Activated T-cell treated with anti-CD3 and anti-CD28 coated beads, Interleukin-2, amount 50 U/mL, for 72 hours (primary cell): ENCODE measurements at regions not wholly inside any gene's neighbourhood (a gene's known extent, or its start where the extent isn't known, plus 50 kb on each side); places are given as distances from the start of the nearest gene placed in this dataset.
"Not testable (repeated sequence)": the region's sequence is repeated elsewhere in the genome, so short reads cannot be mapped to it uniquely, and the experiment has no call there.

Experiments used
- ATAC-seq, 2 donors: fragments of 150-1000 bp; cut with Tn5 transposase; replicated peaks in 1 of 2; 2 replicates each; pipeline ENCODE4 v1.10.0; 2021; ENCODE audit warnings: moderate library complexity in 2 of 2, mild to moderate bottlenecking in 1 of 2
- DNase-seq, 2 donors: peaks; one replicate each; pipeline ENCODE4 v3.0.0; 2021 to 2022; ENCODE audit warnings: mixed read lengths in 1 of 2
- H3K27ac Mint-ChIP-seq: one replicate; pipeline ENCODE4 v1.8.0; 2022; ENCODE audit warnings: mild to moderate bottlenecking, moderate library complexity, mixed read lengths
- H3K27me3 Mint-ChIP-seq: one replicate; pipeline ENCODE4 v1.8.0; 2022; ENCODE audit warnings: low read depth, mixed read lengths
- H3K36me3 Mint-ChIP-seq, 2 donors: one replicate each; pipeline ENCODE4 v1.8.0; 2022; ENCODE audit warnings: mixed read lengths in 2 of 2, mild to moderate bottlenecking in 1 of 2; ENCODE audit not compliant: insufficient read depth in 2 of 2
- H3K4me1 Mint-ChIP-seq: one replicate; pipeline ENCODE4 v1.8.0; 2022; ENCODE audit warnings: low read depth, mixed read lengths
- H3K4me3 Mint-ChIP-seq, 2 donors: one replicate each; pipeline ENCODE4 v1.8.0; 2022; ENCODE audit warnings: mild to moderate bottlenecking in 2 of 2, mixed read lengths in 2 of 2, moderate library complexity in 2 of 2
- H3K9me3 Mint-ChIP-seq, 2 donors: one replicate each; pipeline ENCODE4 v1.8.0; 2022; ENCODE audit warnings: mixed read lengths in 2 of 2

GRCh38 chr4:177494791-177495190 lies 52.6 kb upstream of the AGA start:
- DNase-seq: no peak
- Mint-ChIP-seq H3K4me3 (no peak overlapping the region), H3K4me1 (peaks cover 6% of the 10 kb centered on the region), H3K27ac (no peak overlapping the region), H3K9me3 (no peaks in the 10 kb centered on the region), H3K36me3 (no peaks in the 10 kb centered on the region), H3K27me3 (no peaks in the 10 kb centered on the region)
- ATAC-seq: no peak

DNA sequence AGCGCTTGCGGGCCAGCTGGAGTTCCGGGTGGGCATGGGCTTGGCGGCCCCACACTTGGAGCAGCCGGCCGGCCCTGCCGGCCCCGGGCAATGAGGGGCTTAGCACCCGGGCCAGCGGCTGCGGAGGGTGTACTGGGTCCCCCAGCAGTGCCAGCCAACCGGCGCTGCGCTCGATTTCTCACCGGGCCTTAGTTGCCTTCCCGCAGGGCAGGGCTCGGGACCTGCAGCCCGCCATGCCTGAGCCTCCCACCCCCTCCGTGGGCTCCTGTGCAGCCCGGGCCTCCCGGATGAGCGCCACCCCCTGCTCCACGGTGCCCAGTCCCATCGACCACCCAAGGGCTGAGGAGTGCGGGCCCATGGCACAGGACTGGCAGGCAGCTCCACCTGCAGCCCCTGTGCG lies 53.4 kb upstream of the AGA start:
- not testable (repeated sequence) for H3K9me3 Mint-ChIP-seq, H3K4me1 Mint-ChIP-seq, H3K27ac Mint-ChIP-seq, DNase-seq, ATAC-seq, H3K27me3 Mint-ChIP-seq, H3K4me3 Mint-ChIP-seq, H3K36me3 Mint-ChIP-seq

- no peak overlapping the region for H3K4me3 Mint-ChIP-seq
- peaks cover 2 to 3% of the 10 kb centered on the region in 2 donors for H3K9me3 Mint-ChIP-seq
- H3K27ac Mint-ChIP-seq: no peak overlapping the region
- H3K36me3 Mint-ChIP-seq: no peaks in the 10 kb centered on the region
- DNase-seq (no peak), ATAC-seq (no peak)
- H3K27me3 Mint-ChIP-seq: no peaks in the 10 kb centered on the region
- H3K4me1 Mint-ChIP-seq: peaks cover 24% of the 10 kb centered on the region
Observed at GRCh38 chr4:177499537-177499936, 57.3 kb upstream of the AGA start.

- Mint-ChIP-seq H3K4me1 (peaks cover 32% of the 10 kb centered on the region), H3K4me3 (no peak overlapping the region), H3K9me3 (peaks cover 2 to 3% of the 10 kb centered on the region in 2 donors), H3K36me3 (no peaks in the 10 kb centered on the region), H3K27me3 (no peaks in the 10 kb centered on the region), H3K27ac (no peak overlapping the region)
- ATAC-seq (no peak), DNase-seq (no peak)
Observed at GRCh38 chr4:177505171-177505615, 63.0 kb upstream of the AGA start.

GRCh38 chr4:177508662-177509061 lies 66.4 kb upstream of the AGA start:
- Mint-ChIP-seq H3K4me3 (no peak overlapping the region), H3K27me3 (no peaks in the 10 kb centered on the region), H3K4me1 (peaks cover 17% of the 10 kb centered on the region), H3K9me3 (no peaks in the 10 kb centered on the region), H3K27ac (no peak overlapping the region), H3K36me3 (no peaks in the 10 kb centered on the region)
- ATAC-seq (no peak), DNase-seq (no peak)

DNA sequence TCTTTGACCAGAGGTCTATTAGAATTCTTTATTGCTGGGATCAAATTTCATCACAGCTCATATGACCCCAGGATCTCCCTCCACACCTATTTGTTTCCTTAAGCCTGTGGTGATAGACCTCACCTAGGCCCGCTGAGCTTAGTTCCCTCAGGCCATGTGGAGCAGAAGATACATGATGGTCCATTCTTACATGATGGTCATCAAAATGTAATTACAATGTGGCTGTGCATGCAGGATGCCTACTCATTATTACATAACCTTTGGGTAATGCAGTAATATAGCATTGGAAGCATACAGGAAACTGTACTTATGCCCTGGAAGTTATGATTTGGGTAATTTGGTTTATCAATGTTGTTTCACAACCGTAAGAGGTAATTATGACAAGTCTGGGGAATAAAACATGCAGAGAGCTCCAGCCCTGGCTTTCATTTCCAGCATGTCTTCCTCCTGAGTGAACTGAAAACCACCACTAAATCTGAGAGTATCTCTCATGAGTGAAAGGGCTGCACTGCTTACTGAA lies 67.0 kb upstream of the AGA start:
- no peak for DNase-seq
- peaks cover 11% of the 10 kb centered on the region for H3K4me1 Mint-ChIP-seq
- H3K36me3 Mint-ChIP-seq: no peaks in the 10 kb centered on the region
- no peak overlapping the region for H3K4me3 Mint-ChIP-seq
- no peaks in the 10 kb centered on the region for H3K9me3 Mint-ChIP-seq
- no peak overlapping the region for H3K27ac Mint-ChIP-seq
- ATAC-seq: peak in 1 of 2 donors; percentile 47
- H3K27me3 Mint-ChIP-seq: no peaks in the 10 kb centered on the region

- H3K27me3 Mint-ChIP-seq: no peaks in the 10 kb centered on the region
- H3K4me3 Mint-ChIP-seq: no peak overlapping the region
- no peaks in the 10 kb centered on the region for H3K36me3 Mint-ChIP-seq
- no peaks in the 10 kb centered on the region for H3K4me1 Mint-ChIP-seq
- no peak overlapping the region for H3K27ac Mint-ChIP-seq
- H3K9me3 Mint-ChIP-seq: no peaks in the 10 kb centered on the region
- no peak for DNase-seq
- no peak for ATAC-seq
Observed at GRCh38 chr4:177511611-177512010, 69.4 kb upstream of the AGA start.

DNA sequence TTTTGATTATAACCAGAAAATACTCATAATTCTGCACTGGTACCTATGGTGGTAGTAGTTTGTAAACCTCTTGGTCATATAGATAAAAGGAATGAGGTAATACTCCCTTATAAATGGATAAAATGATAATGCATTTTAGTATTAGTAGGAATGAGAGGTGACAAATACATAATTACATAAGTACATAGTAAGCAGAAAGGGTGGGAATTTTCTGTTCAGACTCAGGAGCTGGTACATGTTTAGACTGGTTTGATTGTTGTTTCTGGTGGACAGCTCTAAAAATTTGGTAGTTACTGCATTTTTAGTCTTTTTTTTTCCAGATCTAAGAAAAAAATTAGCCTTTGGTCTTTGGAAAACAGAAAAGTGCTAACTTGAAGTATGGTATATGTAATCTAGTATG lies 70.4 kb upstream of the AGA start:
- H3K4me1 Mint-ChIP-seq: no peaks in the 10 kb centered on the region
- DNase-seq (no peak), ATAC-seq (no peak)
- H3K27me3 Mint-ChIP-seq: no peaks in the 10 kb centered on the region
- no peaks in the 10 kb centered on the region for H3K36me3 Mint-ChIP-seq
- H3K9me3 Mint-ChIP-seq: no peaks in the 10 kb centered on the region
- no peak overlapping the region for H3K27ac Mint-ChIP-seq
- H3K4me3 Mint-ChIP-seq: no peak overlapping the region

DNA sequence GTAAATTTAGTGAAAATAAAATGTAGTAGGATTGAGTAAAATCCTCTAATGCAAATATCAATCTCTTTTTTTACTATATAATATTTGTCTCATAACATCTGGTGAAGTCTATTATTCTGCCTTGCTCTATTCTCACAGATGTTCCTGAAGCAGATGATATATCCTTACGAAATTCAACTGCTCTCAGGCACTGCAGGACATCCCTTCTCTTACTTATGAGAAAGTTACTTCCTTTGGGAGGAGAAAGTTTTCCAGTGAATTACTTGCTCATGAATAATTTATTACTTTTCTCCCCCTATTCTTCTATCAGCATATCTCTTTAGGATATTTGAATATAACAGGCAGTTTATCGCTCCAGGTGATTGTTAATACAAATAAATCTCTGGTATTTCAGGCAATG lies 75.6 kb upstream of the AGA start:
- no peak for ATAC-seq
- no peaks in the 10 kb centered on the region for H3K36me3 Mint-ChIP-seq
- no peak overlapping the region for H3K27ac Mint-ChIP-seq
- no peaks in the 10 kb centered on the region for H3K9me3 Mint-ChIP-seq
- no peaks in the 10 kb centered on the region for H3K4me1 Mint-ChIP-seq
- H3K4me3 Mint-ChIP-seq: no peak overlapping the region
- DNase-seq: no peak
- H3K27me3 Mint-ChIP-seq: no peaks in the 10 kb centered on the region

DNA sequence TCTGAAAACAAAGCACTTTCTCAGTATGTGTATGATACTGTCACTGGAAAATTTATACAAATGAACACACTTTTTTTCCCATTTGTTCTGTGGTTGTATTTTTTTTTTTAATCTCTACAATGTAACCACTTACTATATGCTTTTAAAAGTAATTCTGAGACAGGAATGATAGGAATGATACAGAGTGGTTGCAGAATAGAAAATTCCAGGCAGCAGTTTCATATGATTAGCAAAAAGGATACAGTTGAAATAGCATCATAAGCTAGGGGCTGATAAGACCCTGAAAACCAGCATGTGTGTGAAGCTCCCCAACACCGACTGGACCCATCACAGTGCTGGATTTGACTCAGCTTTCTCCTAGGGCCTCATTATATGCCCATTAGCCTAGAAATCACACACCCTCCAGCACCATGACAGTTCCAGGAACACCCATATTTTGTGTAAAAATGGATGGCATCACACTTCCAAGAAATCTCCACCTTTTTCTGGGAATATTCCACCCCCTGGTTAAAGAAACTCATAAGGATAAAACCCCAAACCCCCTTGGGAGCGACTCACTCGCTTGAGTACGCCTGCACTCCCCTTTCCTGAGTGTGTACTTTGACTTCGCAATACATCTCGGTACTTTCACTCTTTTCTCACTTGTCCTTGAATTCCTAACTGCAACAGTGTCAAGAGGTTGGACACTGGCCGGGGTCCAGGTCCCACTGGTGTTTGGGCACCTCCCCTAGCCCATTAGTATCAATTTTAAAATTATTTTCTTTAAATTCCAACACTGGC lies 77.4 kb upstream of the AGA start:
- Mint-ChIP-seq H3K27ac (peak overlapping the region; percentile 28), H3K27me3 (no peaks in the 10 kb centered on the region), H3K9me3 (no peaks in the 10 kb centered on the region), H3K4me3 (no peak overlapping the region), H3K4me1 (no peaks in the 10 kb centered on the region), H3K36me3 (no peaks in the 10 kb centered on the region)
- no peak for ATAC-seq
- no peak for DNase-seq

DNA sequence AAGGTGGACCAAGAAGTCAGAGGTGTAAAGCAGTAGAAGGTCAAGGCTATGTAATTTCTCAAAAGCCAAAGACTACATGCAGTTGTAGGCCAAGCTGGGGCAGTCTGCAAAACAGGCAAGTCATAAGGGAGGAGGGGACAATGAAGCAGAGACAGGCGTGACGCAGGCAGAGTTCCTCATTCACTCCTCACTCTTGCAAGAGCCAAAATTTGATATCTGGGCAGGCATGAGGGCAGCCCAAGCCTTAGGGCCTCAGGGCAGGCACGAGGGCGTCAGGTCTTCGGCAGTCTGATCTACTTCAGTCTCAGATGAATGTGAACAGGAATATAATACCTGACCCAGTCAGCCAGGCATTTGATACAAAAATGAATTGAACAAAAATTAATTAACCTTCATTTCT lies 86.4 kb upstream of the AGA start:
- no peaks in the 10 kb centered on the region for H3K9me3 Mint-ChIP-seq
- ATAC-seq (no peak), DNase-seq (no peak)
- H3K4me3 Mint-ChIP-seq: no peak overlapping the region
- no peak overlapping the region for H3K27ac Mint-ChIP-seq
- H3K36me3 Mint-ChIP-seq: peaks cover 0 to 2% of the 10 kb centered on the region in 2 donors
- H3K27me3 Mint-ChIP-seq: no peaks in the 10 kb centered on the region
- no peaks in the 10 kb centered on the region for H3K4me1 Mint-ChIP-seq

DNA sequence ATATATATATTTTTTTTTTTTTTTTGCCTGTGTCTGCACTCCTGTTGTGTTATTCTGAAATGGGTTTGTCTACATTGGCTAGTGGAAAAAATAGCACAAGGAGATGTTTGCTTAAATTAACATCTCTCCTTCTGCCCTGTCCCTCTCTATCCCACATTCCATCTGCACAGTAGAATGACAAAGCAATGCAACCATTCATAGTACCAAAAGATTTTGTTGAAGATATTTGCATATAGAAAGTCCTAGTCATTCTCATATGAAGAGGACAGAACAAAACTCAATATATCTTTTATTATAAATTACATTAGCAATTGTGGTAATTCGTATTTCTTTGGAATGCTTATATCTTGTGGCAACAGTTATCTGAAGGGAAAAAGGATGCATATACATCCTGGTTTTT lies 88.3 kb upstream of the AGA start:
- H3K36me3 Mint-ChIP-seq: no peaks in the 10 kb centered on the region
- DNase-seq (no peak), ATAC-seq (no peak)
- H3K27ac Mint-ChIP-seq: no peak overlapping the region
- H3K9me3 Mint-ChIP-seq: peaks cover 0 to 3% of the 10 kb centered on the region in 2 donors
- no peaks in the 10 kb centered on the region for H3K27me3 Mint-ChIP-seq
- no peak overlapping the region for H3K4me3 Mint-ChIP-seq
- no peaks in the 10 kb centered on the region for H3K4me1 Mint-ChIP-seq

DNA sequence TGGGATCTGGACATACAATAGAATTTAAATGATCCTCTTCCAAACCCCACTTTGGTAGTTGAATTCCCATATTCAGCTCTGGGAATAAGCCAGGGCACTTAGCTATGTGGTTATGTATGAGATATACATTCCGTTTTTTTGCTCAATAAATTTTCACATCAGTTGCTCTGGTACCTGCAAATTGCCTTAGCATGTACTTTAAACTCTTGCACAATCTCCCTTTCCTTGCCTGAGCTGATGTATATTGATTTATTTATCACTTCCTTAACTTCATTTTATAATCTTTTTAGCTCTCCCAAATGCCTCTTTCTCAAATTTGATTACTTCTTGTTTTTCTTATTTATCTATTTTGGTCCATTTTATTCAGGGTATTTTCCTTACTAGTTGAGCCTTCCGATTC lies 90.1 kb upstream of the AGA start:
- DNase-seq (no peak), ATAC-seq (no peak)
- H3K27ac Mint-ChIP-seq: no peak overlapping the region
- no peaks in the 10 kb centered on the region for H3K4me1 Mint-ChIP-seq
- no peak overlapping the region for H3K4me3 Mint-ChIP-seq
- H3K27me3 Mint-ChIP-seq: no peaks in the 10 kb centered on the region
- peaks cover 0 to 3% of the 10 kb centered on the region in 2 donors for H3K9me3 Mint-ChIP-seq
- H3K36me3 Mint-ChIP-seq: no peaks in the 10 kb centered on the region

- H3K36me3 Mint-ChIP-seq, DNase-seq, H3K4me3 Mint-ChIP-seq, ATAC-seq, H3K9me3 Mint-ChIP-seq, H3K27ac Mint-ChIP-seq, H3K4me1 Mint-ChIP-seq, H3K27me3 Mint-ChIP-seq: not testable (repeated sequence)
Observed at GRCh38 chr4:177534841-177535240, 92.6 kb upstream of the AGA start.
